ENCODE measurements at regions not wholly inside any gene's neighbourhood (a gene's known extent, or its start where the extent isn't known, plus 50 kb on each side); places are given as distances from the start of the nearest gene placed in this dataset.

GRCh38 chr18:27579364-27579763, 394.3 kb upstream of the CHST9 start:
- Histone ChIP-seq H3K27ac (no peak overlapping the region), H3K27me3 (no peaks in the 10 kb centered on the region), H3K4me1 (ENCODE audit: control insufficient read depth in 1 of 2, insufficient read depth in 1 of 2, low read depth in 1 of 2, low read length in 1 of 2) (no peaks in the 10 kb centered on the region), H3K4me3 (ENCODE audit: low read depth in 1 of 2, low read length in 1 of 2) (no peak overlapping the region), H3K9me3 (no peaks in the 10 kb centered on the region), H3K36me3 (no peaks in the 10 kb centered on the region)
- no peak for TF ChIP-seq CTCF (IDR thresholded peaks at IDR 0.05)

GRCh38 chr18:27577752-27578151, 392.6 kb upstream of the CHST9 start:
- Histone ChIP-seq H3K27ac (no peak overlapping the region), H3K9me3 (no peaks in the 10 kb centered on the region), H3K27me3 (no peaks in the 10 kb centered on the region), H3K4me1 (ENCODE audit: control insufficient read depth in 1 of 2, insufficient read depth in 1 of 2, low read depth in 1 of 2, low read length in 1 of 2) (no peaks in the 10 kb centered on the region), H3K36me3 (no peaks in the 10 kb centered on the region), H3K4me3 (ENCODE audit: low read depth in 1 of 2, low read length in 1 of 2) (no peak overlapping the region)
- no peak for TF ChIP-seq CTCF (IDR thresholded peaks at IDR 0.05)

GRCh38 chr18:27577265-27577664, 392.2 kb upstream of the CHST9 start:
- H3K27ac ChIP-seq, result no peak overlapping the region
- no peak for TF ChIP-seq CTCF (IDR thresholded peaks at IDR 0.05)
- no peaks in the 10 kb centered on the region for H3K9me3 ChIP-seq
- H3K4me1 ChIP-seq (ENCODE audit: control insufficient read depth in 1 of 2, insufficient read depth in 1 of 2, low read depth in 1 of 2, low read length in 1 of 2), result no peaks in the 10 kb centered on the region
- H3K36me3 ChIP-seq, result no peaks in the 10 kb centered on the region
- H3K27me3 ChIP-seq, result no peaks in the 10 kb centered on the region
- no peak overlapping the region for H3K4me3 ChIP-seq (ENCODE audit: low read depth in 1 of 2, low read length in 1 of 2)

DNA sequence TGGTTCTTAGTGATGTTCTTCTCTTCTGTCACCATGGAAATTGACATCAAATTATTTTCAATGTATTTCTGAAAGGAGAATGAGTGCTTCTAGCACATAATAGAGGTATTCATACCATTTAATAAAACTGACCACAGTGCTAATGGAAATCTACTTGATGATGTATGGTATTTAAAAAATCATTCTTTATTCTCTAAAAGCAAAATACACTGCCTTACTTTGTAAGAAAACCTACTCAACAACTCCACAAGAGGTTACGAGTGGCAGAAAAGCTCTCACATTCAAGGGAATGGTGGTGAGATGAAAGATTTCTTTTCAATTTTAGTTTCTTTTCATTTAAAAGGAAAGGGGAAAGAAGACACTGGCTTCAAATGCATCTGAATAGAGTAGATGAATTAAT, 382.3 kb upstream of the CHST9 start:
- no peak overlapping the region for H3K27ac ChIP-seq
- TF ChIP-seq CTCF (IDR thresholded peaks at IDR 0.05), result no peak
- no peaks in the 10 kb centered on the region for H3K36me3 ChIP-seq
- no peak overlapping the region for H3K4me3 ChIP-seq (ENCODE audit: low read depth in 1 of 2, low read length in 1 of 2)
- H3K4me1 ChIP-seq (ENCODE audit: control insufficient read depth in 1 of 2, insufficient read depth in 1 of 2, low read depth in 1 of 2, low read length in 1 of 2), result no peaks in the 10 kb centered on the region
- no peaks in the 10 kb centered on the region for H3K9me3 ChIP-seq
- no peaks in the 10 kb centered on the region for H3K27me3 ChIP-seq

GRCh38 chr18:27564066-27564465, 379.0 kb upstream of the CHST9 start:
- H3K9me3 ChIP-seq, result no peaks in the 10 kb centered on the region
- no peak overlapping the region for H3K27ac ChIP-seq
- no peaks in the 10 kb centered on the region for H3K27me3 ChIP-seq
- no peaks in the 10 kb centered on the region for H3K36me3 ChIP-seq
- no peak overlapping the region for H3K4me3 ChIP-seq (ENCODE audit: low read depth in 1 of 2, low read length in 1 of 2)
- TF ChIP-seq CTCF (IDR thresholded peaks at IDR 0.05), result no peak
- no peaks in the 10 kb centered on the region for H3K4me1 ChIP-seq (ENCODE audit: control insufficient read depth in 1 of 2, insufficient read depth in 1 of 2, low read depth in 1 of 2, low read length in 1 of 2)
